ENCODE measurements at regions not wholly inside any gene's neighbourhood (a gene's known extent, or its start where the extent isn't known, plus 50 kb on each side); places are given as distances from the start of the nearest gene placed in this dataset.

DNA sequence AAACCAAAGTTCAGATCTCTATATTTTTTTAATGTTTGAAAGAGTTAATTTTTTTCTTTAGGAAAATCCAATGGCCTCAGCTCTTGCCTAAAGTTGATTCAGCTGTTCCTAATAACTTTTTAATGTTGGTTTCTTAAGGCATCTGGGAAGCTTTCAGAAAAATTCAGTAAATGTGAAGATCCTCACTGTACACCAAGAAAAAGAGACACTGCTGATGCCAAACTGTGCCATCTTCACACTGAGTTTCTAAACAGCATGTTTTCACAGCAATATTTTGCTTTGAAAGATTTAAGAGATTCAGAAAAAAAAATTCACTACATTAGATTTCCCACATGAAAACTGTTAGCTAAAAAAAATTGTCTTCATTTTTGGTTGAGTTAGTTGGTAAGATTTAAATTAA lies 249.4 kb downstream of the NEBL start:
- TF ChIP-seq, protein P1, sequence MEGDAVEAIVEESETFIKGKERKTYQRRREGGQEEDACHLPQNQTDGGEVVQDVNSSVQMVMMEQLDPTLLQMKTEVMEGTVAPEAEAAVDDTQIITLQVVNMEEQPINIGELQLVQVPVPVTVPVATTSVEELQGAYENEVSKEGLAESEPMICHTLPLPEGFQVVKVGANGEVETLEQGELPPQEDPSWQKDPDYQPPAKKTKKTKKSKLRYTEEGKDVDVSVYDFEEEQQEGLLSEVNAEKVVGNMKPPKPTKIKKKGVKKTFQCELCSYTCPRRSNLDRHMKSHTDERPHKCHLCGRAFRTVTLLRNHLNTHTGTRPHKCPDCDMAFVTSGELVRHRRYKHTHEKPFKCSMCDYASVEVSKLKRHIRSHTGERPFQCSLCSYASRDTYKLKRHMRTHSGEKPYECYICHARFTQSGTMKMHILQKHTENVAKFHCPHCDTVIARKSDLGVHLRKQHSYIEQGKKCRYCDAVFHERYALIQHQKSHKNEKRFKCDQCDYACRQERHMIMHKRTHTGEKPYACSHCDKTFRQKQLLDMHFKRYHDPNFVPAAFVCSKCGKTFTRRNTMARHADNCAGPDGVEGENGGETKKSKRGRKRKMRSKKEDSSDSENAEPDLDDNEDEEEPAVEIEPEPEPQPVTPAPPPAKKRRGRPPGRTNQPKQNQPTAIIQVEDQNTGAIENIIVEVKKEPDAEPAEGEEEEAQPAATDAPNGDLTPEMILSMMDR (IDR thresholded peaks at IDR 0.05) = no peak
- no peak for TF ChIP-seq ZFX (IDR thresholded peaks at IDR 0.05; ENCODE audit: borderline replicate concordance)
